LHCN-M2 (cell line): ENCODE measurements at regions not wholly inside any gene's neighbourhood (a gene's known extent, or its start where the extent isn't known, plus 50 kb on each side); places are given as distances from the start of the nearest gene placed in this dataset.
"Not testable (repeated sequence)": the region's sequence is repeated elsewhere in the genome, so short reads cannot be mapped to it uniquely, and the experiment has no call there.

Experiments
- DNase-seq: peaks from one replicate; pipeline ENCODE4 v3.0.0-alpha.2; 2012; ENCODE audit warnings: low read depth

DNA sequence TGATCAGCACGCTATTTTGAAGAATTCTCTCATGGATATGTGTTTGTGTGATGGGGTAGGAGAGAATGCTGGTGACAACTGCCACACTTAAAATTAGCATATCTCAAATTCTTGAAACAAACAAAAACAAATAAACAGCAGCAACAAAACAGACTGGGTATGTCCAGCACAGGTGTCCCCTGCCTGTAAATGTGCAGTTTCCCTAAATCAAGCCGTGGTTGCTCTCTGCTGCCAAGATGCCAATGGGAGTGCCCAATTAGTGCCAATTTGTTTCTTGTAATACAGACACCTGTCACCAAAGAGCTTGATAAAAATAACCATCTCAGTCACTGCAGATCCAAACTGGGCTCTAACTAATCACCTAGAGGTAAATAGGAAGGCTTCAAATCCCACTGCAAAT lies 144.2 kb upstream of the SMARCA2 start:
- no peak for DNase-seq

DNA sequence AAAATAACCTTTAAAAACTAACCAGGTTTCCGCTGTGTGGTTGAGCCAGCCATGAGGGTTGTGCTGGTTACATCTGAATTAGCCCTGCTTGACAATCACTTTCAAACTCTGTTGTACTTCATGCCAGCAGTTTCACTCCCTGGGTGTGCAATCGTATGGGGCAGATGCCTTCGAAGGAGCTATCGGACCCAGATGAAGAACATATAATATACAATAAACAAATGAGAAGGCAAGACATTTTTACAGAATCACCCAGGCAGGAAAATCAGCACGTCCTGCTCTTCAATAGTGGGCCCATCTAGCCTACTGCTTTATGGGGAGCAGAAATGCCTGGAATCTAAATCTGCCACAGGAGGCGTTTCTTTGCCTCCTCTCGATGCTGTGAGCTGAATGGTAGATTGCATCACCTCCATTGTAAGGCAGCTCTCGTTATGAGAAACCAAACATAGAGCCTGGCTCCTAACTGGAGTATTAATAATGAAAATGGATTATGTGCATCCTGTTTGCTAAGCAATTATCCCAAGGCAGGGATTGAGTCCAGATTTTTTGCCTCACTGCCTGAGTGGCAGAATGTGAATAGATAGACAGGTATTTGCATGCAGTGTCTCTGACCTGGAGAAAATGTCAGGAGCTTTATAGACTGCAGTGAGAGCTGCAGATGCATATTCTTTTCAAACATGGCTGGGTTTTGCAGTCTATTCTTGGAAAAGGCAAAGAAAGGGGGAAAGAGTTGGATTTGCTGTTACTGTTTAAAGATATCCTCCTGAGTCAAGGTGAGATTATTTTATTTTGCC lies 143.3 kb upstream of the SMARCA2 start:
- DNase-seq, result no peak

DNA sequence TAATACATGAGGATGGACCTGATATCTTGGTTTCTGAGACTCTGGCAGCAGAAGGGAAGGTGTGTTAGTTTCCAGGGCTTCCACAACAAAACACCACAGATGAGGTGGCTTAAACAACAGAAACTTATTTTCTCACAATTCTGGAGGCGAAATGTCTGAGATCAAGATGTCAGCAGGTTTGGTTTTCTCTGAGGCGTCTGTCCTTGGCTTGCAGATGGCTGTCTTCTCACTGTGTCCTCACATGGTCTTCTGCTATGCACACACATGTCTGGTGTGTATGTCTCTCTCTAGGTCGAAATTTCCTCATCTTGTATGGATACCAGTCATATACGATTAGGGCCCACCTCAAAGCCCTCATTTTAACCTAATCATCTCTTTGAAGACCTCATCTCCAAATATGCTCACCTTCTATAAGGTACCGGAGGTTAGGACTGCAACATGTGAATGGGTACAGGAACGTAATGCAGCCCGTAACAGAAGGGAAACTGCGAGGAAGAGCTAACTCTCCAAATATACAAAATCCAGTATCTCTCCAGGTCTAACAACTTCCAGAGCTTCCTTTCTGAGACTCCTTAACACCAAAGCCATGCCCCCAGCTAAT lies 139.8 kb upstream of the SMARCA2 start:
- no peak for DNase-seq

DNA sequence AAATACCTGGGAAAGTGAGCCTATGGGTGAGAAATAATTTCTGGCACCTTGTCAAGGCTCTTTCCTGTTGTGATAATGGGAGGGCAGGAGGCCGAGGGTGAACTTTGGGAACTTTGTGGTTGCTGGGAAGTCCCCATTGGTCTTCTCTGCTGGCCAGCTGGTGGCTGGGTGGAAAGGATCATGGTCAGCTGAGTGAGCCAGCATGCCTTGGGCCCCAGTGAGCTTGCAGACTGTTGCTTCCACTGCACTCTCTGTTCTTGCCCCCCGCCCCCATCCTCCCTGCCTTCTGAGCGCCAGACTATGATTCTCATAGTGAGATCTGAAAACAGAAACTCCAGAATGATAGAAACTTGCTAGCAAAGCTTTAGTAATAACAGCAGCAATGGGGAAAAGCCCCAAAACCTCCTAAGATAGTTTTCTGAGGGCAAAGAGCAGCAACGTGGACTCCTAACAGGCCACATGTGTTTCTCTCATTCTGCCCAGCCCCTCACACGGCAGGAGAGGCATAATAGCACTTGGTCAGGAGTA lies 139.2 kb upstream of the SMARCA2 start:
- no peak for DNase-seq

DNA sequence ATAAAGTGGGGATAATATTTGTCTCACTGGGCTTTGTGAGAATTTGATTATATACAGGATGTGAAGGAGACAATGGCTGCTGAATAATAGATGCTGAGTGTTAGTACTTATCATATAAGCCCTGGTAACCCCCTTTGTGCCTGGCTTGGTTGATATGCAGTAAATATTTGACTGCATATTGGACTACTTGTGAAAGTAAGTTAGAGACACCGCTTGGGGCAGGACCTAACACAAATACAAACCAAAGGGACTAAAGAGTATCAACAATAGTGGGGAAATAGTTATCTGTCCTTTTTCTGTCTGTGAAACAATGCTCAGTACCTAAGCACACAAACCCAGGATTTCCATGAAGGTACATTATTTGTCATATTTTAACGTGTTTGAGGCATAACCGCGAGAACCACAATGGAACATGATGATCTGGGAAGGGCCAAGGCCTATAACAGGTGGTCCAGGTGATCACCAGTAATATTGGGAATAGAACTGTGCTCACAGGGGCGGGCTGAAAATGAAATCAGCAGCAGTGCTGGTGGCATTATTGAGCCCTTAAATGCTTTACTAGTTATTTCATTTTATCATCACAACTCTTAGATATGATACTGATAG lies 138.2 kb upstream of the SMARCA2 start:
- DNase-seq, result no peak

DNA sequence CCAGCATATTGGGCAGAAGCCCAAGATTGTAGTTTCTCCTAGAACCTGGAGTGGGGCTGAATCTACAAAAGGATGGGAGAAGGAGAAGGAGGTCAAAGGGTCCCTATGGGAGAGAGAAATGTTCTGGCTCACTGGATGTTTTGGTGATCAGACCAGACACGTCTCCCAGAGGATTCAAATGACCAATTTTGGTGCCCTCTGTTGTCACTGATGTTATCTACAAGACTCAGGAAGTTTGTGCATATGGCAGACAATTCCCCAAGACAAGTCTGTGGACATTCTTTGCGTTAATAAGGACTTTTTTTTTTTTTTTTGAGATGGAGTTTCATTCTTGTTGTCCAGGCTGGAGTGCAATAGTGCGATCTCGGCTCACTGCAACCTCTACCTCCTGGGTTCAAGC lies 137.2 kb upstream of the SMARCA2 start:
- DNase-seq, result no peak

DNA sequence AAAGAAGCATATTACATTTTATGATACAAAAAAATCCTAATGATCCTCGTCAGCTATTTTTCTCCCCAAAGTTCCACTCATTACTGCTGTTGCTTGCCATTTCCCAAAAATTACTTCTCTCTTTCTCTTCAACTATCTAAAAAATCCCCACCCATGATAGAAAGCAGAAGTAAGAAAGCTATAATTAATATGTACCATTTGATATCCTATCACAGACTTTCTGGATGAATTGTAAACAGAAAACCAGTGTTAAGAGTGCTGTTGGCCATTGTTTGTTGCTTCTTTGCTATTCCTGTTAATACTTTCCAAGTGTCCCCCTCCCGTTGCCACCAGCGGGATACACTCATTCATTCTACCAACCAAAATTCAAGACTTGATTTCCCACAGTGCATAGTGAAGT lies 136.3 kb upstream of the SMARCA2 start:
- no peak for DNase-seq

DNA sequence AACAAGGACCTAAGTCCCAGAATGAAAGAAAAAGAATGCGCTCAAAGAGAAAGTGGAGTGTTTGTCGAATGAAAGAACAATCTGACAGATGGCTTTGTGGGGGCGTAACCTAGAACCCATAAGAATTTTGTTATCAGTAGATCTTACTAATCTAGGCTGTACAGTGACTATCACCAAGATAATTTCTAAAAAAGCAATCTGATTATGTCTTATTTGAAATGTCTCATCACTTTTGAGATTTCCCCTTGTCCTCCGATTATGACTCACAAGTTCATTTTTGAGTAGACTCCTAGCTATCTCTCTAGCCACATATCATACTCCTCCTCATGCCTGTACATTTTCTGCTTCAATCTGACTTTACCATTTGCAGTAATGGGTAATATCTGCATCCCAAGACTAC lies 135.6 kb upstream of the SMARCA2 start:
- DNase-seq, result no peak

DNA sequence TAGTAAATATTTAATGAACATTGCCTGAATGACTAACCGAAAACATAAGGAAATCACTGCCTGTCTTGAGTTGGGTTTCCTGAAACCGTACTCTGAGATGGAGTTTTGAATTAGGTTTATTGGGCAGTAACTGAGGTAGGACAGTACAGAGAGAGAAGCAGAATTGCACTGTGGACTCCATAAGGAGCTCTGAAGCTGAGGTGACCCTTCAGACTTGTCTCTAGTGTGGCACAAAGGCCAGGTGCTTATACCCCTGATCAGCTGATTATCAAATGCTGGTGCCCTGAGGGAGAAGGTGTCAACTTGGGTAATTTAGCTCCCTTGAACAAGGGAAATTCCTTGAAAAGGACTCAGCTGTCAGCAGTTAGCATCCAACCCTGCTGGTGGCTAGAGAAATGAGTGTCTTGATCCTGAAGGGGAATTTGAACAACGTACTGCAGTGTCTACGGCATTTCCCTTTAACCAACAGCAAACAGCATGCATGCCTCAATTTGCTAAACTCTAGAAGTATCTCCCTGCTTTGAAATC lies 135.0 kb upstream of the SMARCA2 start:
- no peak for DNase-seq

DNA sequence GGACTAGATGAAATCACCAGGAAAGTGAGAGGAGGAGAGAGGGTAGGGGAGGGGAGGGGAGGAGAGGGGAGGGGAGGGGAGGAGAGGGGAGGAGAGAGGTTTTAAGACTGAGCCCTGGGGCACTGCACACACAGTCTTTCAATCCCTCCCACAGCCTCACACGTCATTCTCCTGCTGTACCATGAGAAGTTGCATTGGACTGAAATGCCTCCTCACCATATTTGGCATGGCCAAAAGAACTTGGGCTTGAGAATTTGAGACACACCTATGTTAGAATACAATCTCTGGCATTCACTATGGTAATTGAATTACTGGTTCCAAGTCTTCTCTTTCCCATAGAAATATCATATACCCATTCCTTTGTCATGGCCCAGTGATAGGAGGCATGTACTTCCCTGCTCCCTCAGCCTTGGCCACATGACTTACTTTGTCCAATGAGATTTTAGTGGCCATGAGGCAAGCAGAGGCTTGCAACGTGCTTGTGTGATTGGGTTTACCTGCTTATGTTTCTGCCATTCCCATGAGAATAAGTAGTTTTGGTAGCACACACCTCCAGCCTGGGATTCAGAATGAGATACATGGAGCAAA lies 133.3 kb upstream of the SMARCA2 start:
- no peak for DNase-seq

DNA sequence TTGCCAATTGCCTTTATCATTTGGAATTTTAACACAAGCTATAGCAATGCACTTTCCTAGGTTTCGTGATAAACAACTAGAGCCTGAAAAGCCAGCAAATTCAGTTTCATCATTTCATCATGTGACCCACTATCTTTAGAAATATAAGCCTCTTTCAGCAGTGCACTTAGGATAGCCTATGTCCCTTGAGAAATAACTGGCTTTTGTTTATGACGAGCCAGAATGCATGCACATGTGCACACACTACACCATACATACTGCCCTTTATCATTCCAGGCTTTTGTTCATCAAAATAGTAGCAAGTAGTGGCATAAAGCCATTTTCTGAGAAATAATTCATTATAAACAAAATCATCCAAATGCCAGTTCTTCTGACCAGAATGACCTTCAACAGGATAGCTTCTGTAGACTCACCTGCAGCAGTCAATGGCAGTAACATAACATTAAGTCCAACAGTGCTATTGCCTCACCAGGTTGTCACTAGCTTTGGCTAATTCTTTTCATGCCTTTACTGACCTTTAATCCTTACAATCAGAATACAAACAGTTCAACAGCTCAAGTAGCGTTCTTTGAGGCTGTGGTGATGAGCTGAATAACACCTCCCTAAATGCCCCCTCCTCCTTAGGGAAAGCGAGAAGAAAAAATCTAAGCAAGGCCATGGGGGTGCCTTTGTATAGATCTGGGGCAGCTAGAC lies 132.3 kb upstream of the SMARCA2 start:
- no peak for DNase-seq

DNA sequence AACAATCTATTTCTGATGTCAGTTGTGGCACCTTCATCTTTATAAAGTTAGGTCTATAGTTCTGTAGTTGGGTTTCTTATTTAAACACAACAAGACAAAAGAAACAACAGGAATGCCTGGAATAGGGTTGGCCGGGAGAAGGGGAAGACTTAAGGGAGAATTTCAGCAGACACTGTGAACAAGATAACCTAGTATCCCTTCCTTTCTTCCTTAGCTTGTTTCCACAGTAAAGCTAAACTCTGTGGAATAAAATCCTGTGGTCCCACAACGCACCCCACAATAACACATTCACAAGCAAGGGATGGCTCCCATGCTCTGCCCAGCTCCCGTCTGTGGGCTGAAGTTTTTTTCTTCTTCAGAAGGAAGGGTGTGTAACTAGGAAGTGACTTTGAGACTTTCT lies 124.9 kb upstream of the SMARCA2 start:
- DNase-seq, result no peak

DNA sequence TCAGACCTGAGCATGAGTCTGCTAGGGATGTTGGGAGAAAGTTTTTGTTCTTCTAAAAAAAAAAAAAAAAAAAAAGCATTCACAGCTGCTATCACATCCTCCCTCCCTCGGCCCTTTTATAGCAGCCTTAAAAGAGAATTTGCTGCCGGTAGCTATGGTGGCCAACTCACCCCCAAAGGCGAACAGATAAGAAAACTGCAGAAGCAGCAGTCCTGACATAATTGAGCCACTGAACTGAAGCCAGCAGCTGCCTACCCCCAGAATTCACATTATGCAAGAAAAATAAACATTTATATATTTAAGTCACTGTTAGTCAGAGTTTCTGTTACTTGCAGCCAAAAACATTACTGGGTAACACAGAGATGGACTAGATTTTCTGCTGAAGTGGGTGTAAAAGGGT lies 124.3 kb upstream of the SMARCA2 start:
- no peak for DNase-seq

DNA sequence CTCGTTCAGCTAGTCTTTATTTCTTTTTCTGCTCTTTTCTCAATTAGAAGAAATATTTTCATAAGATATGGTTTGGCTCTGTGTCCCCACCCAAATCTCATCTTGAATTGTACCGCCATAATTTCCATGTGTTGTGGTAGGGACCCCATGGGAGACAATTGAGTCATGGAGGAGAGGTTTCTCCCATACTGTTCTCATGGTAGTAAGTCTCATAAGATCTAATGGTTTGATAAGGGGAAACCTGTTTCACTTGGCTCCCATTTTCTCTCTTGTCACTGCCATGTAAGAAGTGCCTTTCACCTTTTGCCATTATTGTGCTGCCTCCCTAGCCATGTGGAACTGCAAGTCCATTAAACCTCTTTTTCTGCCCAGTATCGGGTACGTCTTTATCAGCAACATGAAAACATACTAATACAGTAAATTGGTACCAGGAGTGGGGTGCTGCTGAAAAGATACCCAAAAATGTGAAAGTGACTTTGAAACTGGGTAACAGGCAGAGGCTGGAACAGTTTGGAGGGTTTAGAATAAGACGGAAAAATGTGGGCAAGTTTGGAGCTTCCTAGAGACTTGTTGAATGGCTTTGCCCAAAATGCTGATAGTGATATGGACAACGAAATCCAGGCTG lies 112.0 kb upstream of the SMARCA2 start:
- not testable (repeated sequence) for DNase-seq

DNA sequence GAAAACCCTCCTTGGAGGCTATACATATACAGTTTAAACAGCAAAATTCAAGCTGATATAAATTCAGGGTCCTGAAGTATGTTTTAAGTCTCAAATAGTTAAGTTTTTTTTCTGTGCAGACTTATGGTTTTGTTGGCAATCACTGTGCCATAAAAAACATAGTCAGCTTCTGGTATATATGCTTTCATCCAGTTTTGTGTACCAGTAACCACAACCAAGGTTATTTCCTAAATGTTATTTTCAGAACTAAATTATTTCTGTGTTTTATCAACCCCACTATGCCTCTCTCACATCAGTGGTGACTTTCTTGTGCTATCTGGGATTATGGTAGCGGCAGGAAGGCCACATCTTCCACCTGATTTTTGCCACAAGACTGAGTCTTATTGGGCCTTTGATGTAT lies 107.7 kb upstream of the SMARCA2 start:
- DNase-seq, result no peak

DNA sequence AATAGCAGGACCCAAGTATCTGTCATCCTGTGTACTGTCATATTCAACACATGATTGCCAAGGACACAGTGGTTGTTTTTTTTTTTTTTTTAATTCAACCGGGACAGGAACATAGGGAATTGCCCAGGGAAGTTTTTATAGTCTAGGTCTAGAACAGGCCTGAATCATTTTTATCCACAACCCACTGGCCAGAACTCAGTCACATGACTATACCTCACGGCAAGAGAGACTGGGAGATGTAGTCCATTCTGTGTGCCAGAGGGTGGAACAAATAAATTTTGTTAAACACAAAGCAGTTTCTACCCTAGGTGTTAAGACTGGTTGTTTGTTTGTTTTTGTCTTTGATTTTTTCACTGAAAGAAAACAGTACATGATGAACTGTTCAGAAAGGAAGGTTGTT lies 105.8 kb upstream of the SMARCA2 start:
- no peak for DNase-seq

DNA sequence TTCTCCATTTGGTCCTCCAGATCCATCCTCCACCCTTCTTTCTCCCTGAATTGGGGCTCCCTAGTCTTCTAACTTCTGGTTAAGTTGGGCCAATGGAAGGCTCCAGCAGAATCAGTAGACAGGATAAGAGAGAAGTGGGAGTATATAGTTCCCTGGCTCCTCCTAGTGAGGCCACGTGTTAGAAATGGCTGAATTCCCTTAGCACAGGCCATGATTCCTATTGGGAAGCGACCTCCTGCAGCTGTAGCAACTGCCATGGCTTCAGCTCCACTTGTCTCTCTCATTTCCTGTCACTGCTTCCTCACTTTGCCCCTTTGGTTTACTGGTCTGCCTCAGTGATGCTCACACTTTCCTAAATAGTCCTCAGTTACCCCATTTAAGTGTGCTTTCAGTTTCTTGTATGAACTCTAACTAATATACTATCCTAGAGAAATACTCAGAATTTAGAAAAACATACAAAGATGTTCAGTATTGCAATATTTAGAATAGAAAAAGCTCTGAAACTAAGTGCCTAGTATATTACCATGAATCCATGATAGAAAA lies 104.8 kb upstream of the SMARCA2 start:
- DNase-seq, result no peak

DNA sequence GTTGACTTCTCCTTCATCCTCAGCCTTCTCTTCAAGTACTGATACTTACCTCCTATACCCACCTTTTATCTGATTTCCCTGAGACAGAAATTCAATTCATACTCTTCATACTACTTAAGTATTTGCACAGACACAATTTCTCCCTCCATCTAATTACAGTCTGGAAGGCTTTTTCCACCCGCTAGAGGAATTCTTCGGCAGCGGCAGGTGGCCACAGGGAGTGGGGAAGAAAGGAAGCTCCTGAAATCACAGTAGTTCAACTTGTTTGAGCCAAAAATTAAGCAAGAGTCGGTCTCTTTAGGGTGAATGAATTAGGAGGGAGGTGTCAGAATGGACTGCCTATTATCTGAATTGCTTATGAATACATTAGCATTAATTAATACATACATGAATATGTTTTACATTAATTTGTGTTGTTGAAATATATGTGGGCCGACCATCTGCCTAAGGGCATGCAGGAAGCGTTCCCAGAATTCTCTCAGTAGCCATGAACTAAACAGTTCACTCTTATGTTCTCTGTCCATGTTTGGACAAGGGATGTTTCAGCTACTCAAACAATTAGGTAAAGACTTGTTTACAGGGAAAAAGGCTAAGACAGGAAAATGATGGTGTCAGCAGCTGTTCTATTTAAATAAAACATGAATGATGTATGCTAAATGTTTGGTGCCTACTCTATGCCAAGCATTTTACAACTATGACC lies 101.4 kb upstream of the SMARCA2 start:
- no peak for DNase-seq

DNA sequence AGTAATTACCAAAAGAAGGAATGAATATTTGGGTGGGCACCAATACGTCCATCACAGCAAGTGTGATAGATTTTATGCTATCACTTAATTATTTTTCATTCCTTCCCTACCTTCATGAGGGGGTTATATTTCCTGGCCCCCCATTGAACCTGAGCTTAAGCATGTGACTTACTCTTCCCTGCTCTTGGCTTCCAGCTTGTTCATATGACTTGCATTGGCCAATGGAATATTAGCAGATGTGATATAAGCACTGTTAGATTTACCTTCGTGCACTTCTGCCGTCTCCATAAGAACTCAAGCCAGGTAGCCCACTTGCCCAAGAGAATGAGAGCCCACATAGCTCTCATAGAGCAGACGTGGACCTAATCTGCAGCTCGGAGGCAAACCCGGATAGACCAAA lies 99.1 kb upstream of the SMARCA2 start:
- DNase-seq, result no peak

DNA sequence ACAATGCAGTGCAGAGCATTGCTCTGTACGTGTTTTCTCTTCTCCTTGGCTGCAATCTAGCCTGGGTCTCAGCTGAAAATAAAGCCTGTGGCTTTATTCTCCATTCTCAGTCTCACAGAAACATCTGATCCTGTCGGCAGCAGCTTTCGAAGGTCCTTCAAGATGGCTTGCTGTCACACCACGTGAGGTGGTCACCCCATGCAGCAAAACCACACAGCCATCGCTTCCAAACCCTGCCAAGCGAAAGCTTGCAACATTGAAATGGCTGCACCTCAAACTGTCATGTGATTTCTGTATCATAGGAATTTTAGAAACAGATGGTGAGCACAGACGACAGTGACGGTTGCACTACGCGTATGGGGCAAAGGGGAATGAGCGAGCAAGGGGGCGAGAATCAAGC lies 98.5 kb upstream of the SMARCA2 start:
- DNase-seq, result no peak
